H9 (cell line): ENCODE measurements at regions not wholly inside any gene's neighbourhood (a gene's known extent, or its start where the extent isn't known, plus 50 kb on each side); places are given as distances from the start of the nearest gene placed in this dataset.

Experiments used
- DNase-seq: peaks from one replicate; pipeline ENCODE4 v3.0.0-alpha.2; 2017
- H2AFZ ChIP-seq: one replicate; pipeline ENCODE4 v1.6.1; 2013; ENCODE audit warnings: mild to moderate bottlenecking, low read length, control low read depth, moderate library complexity
- H2AK5ac ChIP-seq: 2 replicates; pipeline ENCODE4 v1.6.1; 2013; ENCODE audit warnings: low read length, control low read depth, mixed read lengths; ENCODE audit not compliant: insufficient read length
- H2BK120ac ChIP-seq: one replicate; pipeline ENCODE4 v1.6.1; 2013; ENCODE audit warnings: low read depth, mild to moderate bottlenecking, low read length, control low read depth, inconsistent platforms; ENCODE audit not compliant: poor library complexity, severe bottlenecking
- H2BK12ac ChIP-seq: 2 replicates; pipeline ENCODE4 v1.6.1; 2013; ENCODE audit warnings: low read length, control low read depth, mixed read lengths, low read depth; ENCODE audit not compliant: insufficient read length
- H2BK15ac ChIP-seq: 2 replicates; pipeline ENCODE4 v1.6.1; 2013; ENCODE audit warnings: low read depth, low read length, control low read depth
- H2BK20ac ChIP-seq: one replicate; pipeline ENCODE4 v1.6.1; 2013; ENCODE audit warnings: low read depth, mild to moderate bottlenecking, low read length, control low read depth, inconsistent platforms; ENCODE audit not compliant: poor library complexity, severe bottlenecking
- H2BK5ac ChIP-seq: 2 replicates; pipeline ENCODE4 v1.6.1; 2013; ENCODE audit warnings: low read length, control low read depth, mixed read lengths; ENCODE audit not compliant: insufficient read length
- H3K14ac ChIP-seq: 2 replicates; pipeline ENCODE4 v1.6.1; 2013; ENCODE audit warnings: low read length, control low read depth; ENCODE audit not compliant: insufficient read depth
- H3K18ac ChIP-seq: 2 replicates; pipeline ENCODE4 v1.6.1; 2013; ENCODE audit warnings: low read depth, mild to moderate bottlenecking, mixed read lengths, low read length, control low read depth; ENCODE audit not compliant: insufficient read length
- H3K23ac ChIP-seq: 2 replicates; pipeline ENCODE4 v1.6.1; 2013; ENCODE audit warnings: low read length, control low read depth, mixed read lengths, low read depth; ENCODE audit not compliant: insufficient read length
- H3K23me2 ChIP-seq: 2 replicates; pipeline ENCODE4 v1.6.1; 2013; ENCODE audit warnings: low read depth, mild to moderate bottlenecking, mixed read lengths, low read length, control low read depth; ENCODE audit not compliant: insufficient read length, poor library complexity, severe bottlenecking
- H3K27ac ChIP-seq: 2 replicates; pipeline ENCODE4 v1.5.1; 2013; ENCODE audit warnings: low read length, control low read depth, mixed read lengths, low read depth; ENCODE audit not compliant: insufficient read length
- H3K27me3 ChIP-seq: 2 replicates; pipeline ENCODE4 v1.6.1; 2013; ENCODE audit warnings: low read length, control low read depth, inconsistent platforms; ENCODE audit not compliant: insufficient read depth
- H3K4ac ChIP-seq: 2 replicates; pipeline ENCODE4 v1.6.1; 2013; ENCODE audit warnings: low read depth, mild to moderate bottlenecking, control low read depth, inconsistent platforms, low read length, moderate library complexity
- H3K4me1 ChIP-seq: 2 replicates; pipeline ENCODE4 v1.6.1; 2013; ENCODE audit warnings: low read length, control low read depth, inconsistent platforms; ENCODE audit not compliant: insufficient read depth
- H3K4me2 ChIP-seq: 2 replicates; pipeline ENCODE4 v1.6.1; 2013; ENCODE audit warnings: low read length, control low read depth, mixed read lengths; ENCODE audit not compliant: insufficient read length, insufficient read depth
- H3K56ac ChIP-seq: 2 replicates; pipeline ENCODE4 v1.6.1; 2013; ENCODE audit warnings: low read depth, mild to moderate bottlenecking, mixed read lengths, low read length, control low read depth; ENCODE audit not compliant: insufficient read length
- H3K79me1 ChIP-seq: 2 replicates; pipeline ENCODE4 v1.6.1; 2013; ENCODE audit warnings: low read depth, mild to moderate bottlenecking, moderate library complexity, low read length, control low read depth, inconsistent platforms; ENCODE audit not compliant: insufficient read depth, poor library complexity, severe bottlenecking
- H3K79me2 ChIP-seq: 2 replicates; pipeline ENCODE4 v1.6.1; 2013; ENCODE audit warnings: low read length, control low read depth, inconsistent platforms; ENCODE audit not compliant: insufficient read depth
- H3K9ac ChIP-seq: 2 replicates; pipeline ENCODE4 v1.6.1; 2013; ENCODE audit warnings: low read length, control low read depth, mixed read lengths; ENCODE audit not compliant: insufficient read length; ENCODE audit errors: extremely low read depth
- H3K9me3 ChIP-seq: one replicate; pipeline ENCODE4 v1.6.1; 2013; ENCODE audit warnings: low read depth, low read length, inconsistent platforms; ENCODE audit not compliant: control insufficient read depth
- H3T11ph ChIP-seq: one replicate; pipeline ENCODE4 v1.6.1; 2013; ENCODE audit warnings: mild to moderate bottlenecking, low read length, control low read depth, inconsistent platforms
- H4K20me1 ChIP-seq: one replicate; pipeline ENCODE4 v1.6.1; 2013; ENCODE audit not compliant: control insufficient read depth, insufficient read length, insufficient read depth
- H4K5ac ChIP-seq: 2 replicates; pipeline ENCODE4 v1.6.1; 2013; ENCODE audit warnings: low read depth, mild to moderate bottlenecking, mixed read lengths, low read length, control low read depth; ENCODE audit not compliant: insufficient read length
- H4K8ac ChIP-seq: replicated peaks from 2 replicates; pipeline ENCODE4 v1.6.1; 2013; ENCODE audit warnings: low read length, control low read depth, mixed read lengths, low read depth; ENCODE audit not compliant: insufficient read length
- H4K91ac ChIP-seq: 2 replicates; pipeline ENCODE4 v1.6.1; 2013; ENCODE audit warnings: low read depth, mild to moderate bottlenecking, moderate library complexity, mixed read lengths, low read length, control low read depth; ENCODE audit not compliant: insufficient read length
- H3K27ac Mint-ChIP-seq, 3 experiments: 2 replicates in 2 of 3; 3 replicates in 1 of 3; pipeline ENCODE4 v1.8.0; 2020 to 2021; ENCODE audit warnings: mixed read lengths in 3 of 3, mild to moderate bottlenecking in 1 of 3, moderate library complexity in 1 of 3
- H3K27me3 Mint-ChIP-seq: 2 replicates; pipeline ENCODE4 v1.8.0; 2021; ENCODE audit warnings: low read depth, mild to moderate bottlenecking, moderate library complexity, mixed read lengths
- H3K36me3 Mint-ChIP-seq, 3 experiments: 2 replicates in 2 of 3; 3 replicates in 1 of 3; pipeline ENCODE4 v1.8.0; 2020 to 2021; ENCODE audit warnings: low read depth in 3 of 3, mixed read lengths in 3 of 3; ENCODE audit not compliant: insufficient read depth in 1 of 3
- H3K4me1 Mint-ChIP-seq, 2 experiments: 2 replicates each; pipeline ENCODE4 v1.8.0; 2020; ENCODE audit warnings: mixed read lengths in 2 of 2
- H3K4me3 Mint-ChIP-seq, 2 experiments: 2 replicates in 1 of 2; 3 replicates in 1 of 2; pipeline ENCODE4 v1.8.0; 2020 to 2021; ENCODE audit warnings: mild to moderate bottlenecking in 2 of 2, mixed read lengths in 2 of 2, moderate library complexity in 1 of 2
- H3K9me3 Mint-ChIP-seq, 2 experiments: 2 replicates in 1 of 2; 3 replicates in 1 of 2; pipeline ENCODE4 v1.8.0; 2020; ENCODE audit warnings: mild to moderate bottlenecking in 2 of 2, mixed read lengths in 2 of 2, moderate library complexity in 1 of 2
- CTCF ChIP-seq: fragments of 200-600 bp; sonication (generic); conservative IDR thresholded peaks from 3 replicates; pipeline ENCODE4 v1.8.0; 2021; ENCODE audit warnings: antibody characterized with exemption, mild to moderate bottlenecking
- WGBS: extraction: QIAGEN DNeasy Blood & Tissue Kit; methylation state at CpG from one replicate; pipeline ENCODE4 v1.1.7; 2013; ENCODE audit warnings: missing lambda C conversion rate, low lambda C conversion rate, mixed read lengths; ENCODE audit not compliant: insufficient read length; ENCODE audit errors: extremely low coverage; 5-methylcytosine and 5-hydroxymethylcytosine counted together

DNA sequence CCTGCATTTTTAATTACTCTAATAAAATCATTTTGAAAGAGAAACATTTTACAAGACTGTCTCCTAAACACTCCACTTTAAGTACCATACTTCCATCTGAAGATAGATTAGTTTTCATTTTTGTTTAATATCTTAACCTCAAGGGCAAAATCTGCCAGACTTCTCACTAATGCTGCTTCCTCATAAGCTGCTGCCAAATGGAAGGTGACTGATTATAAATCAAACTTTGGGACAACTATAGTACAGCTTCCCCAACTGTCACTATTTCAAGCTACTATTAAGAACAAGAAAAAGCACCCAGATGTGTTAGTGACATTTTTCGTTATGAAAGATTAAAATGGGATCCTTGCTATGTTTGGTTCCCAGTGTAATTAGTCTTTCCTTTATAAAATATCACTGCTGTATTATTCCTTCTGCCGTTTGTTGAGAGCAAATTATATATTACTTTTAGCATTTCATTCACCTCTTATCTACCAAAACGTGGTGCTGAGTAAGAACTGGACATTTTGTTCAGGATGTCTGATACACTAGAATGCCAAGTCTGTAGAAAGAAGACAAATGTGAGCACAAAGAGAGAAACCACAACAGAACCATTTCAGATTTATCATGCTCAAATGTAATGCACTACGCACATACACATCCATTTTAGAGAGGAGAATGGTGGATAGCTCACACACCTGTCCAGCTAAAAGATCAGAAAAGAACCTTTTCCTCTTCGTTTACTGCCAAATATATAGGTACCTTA is 312.2 kb upstream of the C11orf87 start:
- Mint-ChIP-seq H3K36me3 (peaks cover 0 to 2% (median 0%) of the 10 kb centered on the region in 3 experiments; a peak in 1 of 7 replicates), H3K27ac (no peak overlapping the region), H3K4me1 (peaks cover 43 to 44% of the 10 kb centered on the region in 2 experiments), H3K9me3 (no peaks in the 10 kb centered on the region; a peak in 1 of 5 replicates), H3K4me3 (no peak overlapping the region), H3K27me3 (no peaks in the 10 kb centered on the region)
- Histone ChIP-seq H2AK5ac (no peak overlapping the region), H3K23ac (no peak overlapping the region), H4K8ac (no peak overlapping the region), H3K14ac (no peak overlapping the region), H4K5ac (no peak overlapping the region), H3K27me3 (no peaks in the 10 kb centered on the region), H2BK120ac (no peak overlapping the region), H4K91ac (no peak overlapping the region), H3K79me2 (no peaks in the 10 kb centered on the region), H2AFZ (no peak overlapping the region), H3K27ac (no peak overlapping the region), H3K56ac (no peak overlapping the region), H3K23me2 (no peaks in the 10 kb centered on the region), H2BK20ac (no peak overlapping the region), H3T11ph (no peak overlapping the region), H3K4ac (no peak overlapping the region), H2BK5ac (no peak overlapping the region), H3K18ac (no peak overlapping the region), H2BK15ac (no peak overlapping the region), H3K79me1 (no peaks in the 10 kb centered on the region), H4K20me1 (no peaks in the 10 kb centered on the region), H2BK12ac (no peak overlapping the region), H3K9ac (no peak overlapping the region), H3K4me2 (no peak overlapping the region), H3K9me3 (no peaks in the 10 kb centered on the region), H3K4me1 (peaks cover 3% of the 10 kb centered on the region; the same call in 1 of the 2 replicates)
- no peak for DNase-seq
- TF ChIP-seq CTCF, result no peak
- no CpG with 5 or more reads among the region's 5 CpGs for WGBS
